ENCODE measurements at regions not wholly inside any gene's neighbourhood (a gene's known extent, or its start where the extent isn't known, plus 50 kb on each side); places are given as distances from the start of the nearest gene placed in this dataset.

GRCh38 chr4:30511751-30512150 lies 208.4 kb upstream of the PCDH7 start:
- no peak for TF ChIP-seq CTCF (tag by site-specific recombination; IDR thresholded peaks at IDR 0.05)
- no peak for TF ChIP-seq HOXC10 (CRISPR knock-in tag; IDR thresholded peaks at IDR 0.05)
- no peak for TF ChIP-seq ZBTB11 (tag by site-specific recombination; conservative IDR thresholded peaks at IDR 0.05; ENCODE audit: low read depth)
- TF ChIP-seq ZBTB49 (tag by site-specific recombination; IDR thresholded peaks at IDR 0.05; ENCODE audit: low read depth): no peak
- no peak for TF ChIP-seq ZNF670 (tag by site-specific recombination; IDR thresholded peaks at IDR 0.05; ENCODE audit: low read depth)
- no peak for TF ChIP-seq ATF2 (tag by site-specific recombination; IDR thresholded peaks at IDR 0.05; ENCODE audit: low read depth)
- no peak for TF ChIP-seq YY1 (tag by site-specific recombination; IDR thresholded peaks at IDR 0.05)
- TF ChIP-seq ZNF114 (tag by site-specific recombination; IDR thresholded peaks at IDR 0.05): no peak
- TF ChIP-seq ZNF169 (tag by site-specific recombination; IDR thresholded peaks at IDR 0.05): no peak
- TF ChIP-seq ZSCAN5A (tag by site-specific recombination; IDR thresholded peaks at IDR 0.05): no peak
- no peak for TF ChIP-seq ZNF580 (tag by site-specific recombination; IDR thresholded peaks at IDR 0.05)
